ENCODE measurements at regions not wholly inside any gene's neighbourhood (a gene's known extent, or its start where the extent isn't known, plus 50 kb on each side); places are given as distances from the start of the nearest gene placed in this dataset.

- TF ChIP-seq CTCF (conservative IDR thresholded peaks at IDR 0.05 in 1 of 2, IDR thresholded peaks at IDR 0.05 in 1 of 2; ENCODE audit: low read depth in 1 of 2, low read length in 2 of 2) (no peak), EZH2 (IDR thresholded peaks at IDR 0.05; ENCODE audit: low read length, missing control alignments) (no peak)
Measured at GRCh38 chr2:153057743-153058142, 339.3 kb downstream of the ARL6IP6 start.

Measured in fibroblast of lung (primary cell).